H9 (cell line): ENCODE measurements at regions not wholly inside any gene's neighbourhood (a gene's known extent, or its start where the extent isn't known, plus 50 kb on each side); places are given as distances from the start of the nearest gene placed in this dataset.

Experiments
- DNase-seq: peaks from one replicate; pipeline ENCODE4 v3.0.0-alpha.2; 2017
- H2AFZ ChIP-seq: one replicate; pipeline ENCODE4 v1.6.1; 2013; ENCODE audit warnings: mild to moderate bottlenecking, low read length, control low read depth, moderate library complexity
- H2AK5ac ChIP-seq: 2 replicates; pipeline ENCODE4 v1.6.1; 2013; ENCODE audit warnings: low read length, control low read depth, mixed read lengths; ENCODE audit not compliant: insufficient read length
- H2BK120ac ChIP-seq: one replicate; pipeline ENCODE4 v1.6.1; 2013; ENCODE audit warnings: low read depth, mild to moderate bottlenecking, low read length, control low read depth, inconsistent platforms; ENCODE audit not compliant: poor library complexity, severe bottlenecking
- H2BK12ac ChIP-seq: 2 replicates; pipeline ENCODE4 v1.6.1; 2013; ENCODE audit warnings: low read length, control low read depth, mixed read lengths, low read depth; ENCODE audit not compliant: insufficient read length
- H2BK15ac ChIP-seq: 2 replicates; pipeline ENCODE4 v1.6.1; 2013; ENCODE audit warnings: low read depth, low read length, control low read depth
- H2BK20ac ChIP-seq: one replicate; pipeline ENCODE4 v1.6.1; 2013; ENCODE audit warnings: low read depth, mild to moderate bottlenecking, low read length, control low read depth, inconsistent platforms; ENCODE audit not compliant: poor library complexity, severe bottlenecking
- H2BK5ac ChIP-seq: 2 replicates; pipeline ENCODE4 v1.6.1; 2013; ENCODE audit warnings: low read length, control low read depth, mixed read lengths; ENCODE audit not compliant: insufficient read length
- H3K14ac ChIP-seq: 2 replicates; pipeline ENCODE4 v1.6.1; 2013; ENCODE audit warnings: low read length, control low read depth; ENCODE audit not compliant: insufficient read depth
- H3K18ac ChIP-seq: 2 replicates; pipeline ENCODE4 v1.6.1; 2013; ENCODE audit warnings: low read depth, mild to moderate bottlenecking, mixed read lengths, low read length, control low read depth; ENCODE audit not compliant: insufficient read length
- H3K23ac ChIP-seq: 2 replicates; pipeline ENCODE4 v1.6.1; 2013; ENCODE audit warnings: low read length, control low read depth, mixed read lengths, low read depth; ENCODE audit not compliant: insufficient read length
- H3K23me2 ChIP-seq: 2 replicates; pipeline ENCODE4 v1.6.1; 2013; ENCODE audit warnings: low read depth, mild to moderate bottlenecking, mixed read lengths, low read length, control low read depth; ENCODE audit not compliant: insufficient read length, poor library complexity, severe bottlenecking
- H3K27ac ChIP-seq: 2 replicates; pipeline ENCODE4 v1.5.1; 2013; ENCODE audit warnings: low read length, control low read depth, mixed read lengths, low read depth; ENCODE audit not compliant: insufficient read length
- H3K27me3 ChIP-seq: 2 replicates; pipeline ENCODE4 v1.6.1; 2013; ENCODE audit warnings: low read length, control low read depth, inconsistent platforms; ENCODE audit not compliant: insufficient read depth
- H3K4ac ChIP-seq: 2 replicates; pipeline ENCODE4 v1.6.1; 2013; ENCODE audit warnings: low read depth, mild to moderate bottlenecking, control low read depth, inconsistent platforms, low read length, moderate library complexity
- H3K4me1 ChIP-seq: 2 replicates; pipeline ENCODE4 v1.6.1; 2013; ENCODE audit warnings: low read length, control low read depth, inconsistent platforms; ENCODE audit not compliant: insufficient read depth
- H3K4me2 ChIP-seq: 2 replicates; pipeline ENCODE4 v1.6.1; 2013; ENCODE audit warnings: low read length, control low read depth, mixed read lengths; ENCODE audit not compliant: insufficient read length, insufficient read depth
- H3K56ac ChIP-seq: 2 replicates; pipeline ENCODE4 v1.6.1; 2013; ENCODE audit warnings: low read depth, mild to moderate bottlenecking, mixed read lengths, low read length, control low read depth; ENCODE audit not compliant: insufficient read length
- H3K79me1 ChIP-seq: 2 replicates; pipeline ENCODE4 v1.6.1; 2013; ENCODE audit warnings: low read depth, mild to moderate bottlenecking, moderate library complexity, low read length, control low read depth, inconsistent platforms; ENCODE audit not compliant: insufficient read depth, poor library complexity, severe bottlenecking
- H3K79me2 ChIP-seq: 2 replicates; pipeline ENCODE4 v1.6.1; 2013; ENCODE audit warnings: low read length, control low read depth, inconsistent platforms; ENCODE audit not compliant: insufficient read depth
- H3K9ac ChIP-seq: 2 replicates; pipeline ENCODE4 v1.6.1; 2013; ENCODE audit warnings: low read length, control low read depth, mixed read lengths; ENCODE audit not compliant: insufficient read length; ENCODE audit errors: extremely low read depth
- H3K9me3 ChIP-seq: one replicate; pipeline ENCODE4 v1.6.1; 2013; ENCODE audit warnings: low read depth, low read length, inconsistent platforms; ENCODE audit not compliant: control insufficient read depth
- H3T11ph ChIP-seq: one replicate; pipeline ENCODE4 v1.6.1; 2013; ENCODE audit warnings: mild to moderate bottlenecking, low read length, control low read depth, inconsistent platforms
- H4K20me1 ChIP-seq: one replicate; pipeline ENCODE4 v1.6.1; 2013; ENCODE audit not compliant: control insufficient read depth, insufficient read length, insufficient read depth
- H4K5ac ChIP-seq: 2 replicates; pipeline ENCODE4 v1.6.1; 2013; ENCODE audit warnings: low read depth, mild to moderate bottlenecking, mixed read lengths, low read length, control low read depth; ENCODE audit not compliant: insufficient read length
- H4K8ac ChIP-seq: replicated peaks from 2 replicates; pipeline ENCODE4 v1.6.1; 2013; ENCODE audit warnings: low read length, control low read depth, mixed read lengths, low read depth; ENCODE audit not compliant: insufficient read length
- H4K91ac ChIP-seq: 2 replicates; pipeline ENCODE4 v1.6.1; 2013; ENCODE audit warnings: low read depth, mild to moderate bottlenecking, moderate library complexity, mixed read lengths, low read length, control low read depth; ENCODE audit not compliant: insufficient read length
- H3K27ac Mint-ChIP-seq, 3 experiments: 2 replicates in 2 of 3; 3 replicates in 1 of 3; pipeline ENCODE4 v1.8.0; 2020 to 2021; ENCODE audit warnings: mixed read lengths in 3 of 3, mild to moderate bottlenecking in 1 of 3, moderate library complexity in 1 of 3
- H3K27me3 Mint-ChIP-seq: 2 replicates; pipeline ENCODE4 v1.8.0; 2021; ENCODE audit warnings: low read depth, mild to moderate bottlenecking, moderate library complexity, mixed read lengths
- H3K36me3 Mint-ChIP-seq, 3 experiments: 2 replicates in 2 of 3; 3 replicates in 1 of 3; pipeline ENCODE4 v1.8.0; 2020 to 2021; ENCODE audit warnings: low read depth in 3 of 3, mixed read lengths in 3 of 3; ENCODE audit not compliant: insufficient read depth in 1 of 3
- H3K4me1 Mint-ChIP-seq, 2 experiments: 2 replicates each; pipeline ENCODE4 v1.8.0; 2020; ENCODE audit warnings: mixed read lengths in 2 of 2
- H3K4me3 Mint-ChIP-seq, 2 experiments: 2 replicates in 1 of 2; 3 replicates in 1 of 2; pipeline ENCODE4 v1.8.0; 2020 to 2021; ENCODE audit warnings: mild to moderate bottlenecking in 2 of 2, mixed read lengths in 2 of 2, moderate library complexity in 1 of 2
- H3K9me3 Mint-ChIP-seq, 2 experiments: 2 replicates in 1 of 2; 3 replicates in 1 of 2; pipeline ENCODE4 v1.8.0; 2020; ENCODE audit warnings: mild to moderate bottlenecking in 2 of 2, mixed read lengths in 2 of 2, moderate library complexity in 1 of 2
- WGBS: extraction: QIAGEN DNeasy Blood & Tissue Kit; methylation state at CpG from one replicate; pipeline ENCODE4 v1.1.7; 2013; ENCODE audit warnings: missing lambda C conversion rate, low lambda C conversion rate, mixed read lengths; ENCODE audit not compliant: insufficient read length; ENCODE audit errors: extremely low coverage; 5-methylcytosine and 5-hydroxymethylcytosine counted together
- TF ChIP-seq, protein P1 (sequence below): fragments of 200-600 bp; sonication (generic); conservative IDR thresholded peaks from 3 replicates; pipeline ENCODE4 v1.8.0; 2021; ENCODE audit warnings: antibody characterized with exemption, mild to moderate bottlenecking

GRCh38 chr22:47543447-47543846, 781.0 kb downstream of the TBC1D22A start:
- no peak overlapping the region for H3K4ac ChIP-seq
- H2BK15ac ChIP-seq: no peak overlapping the region
- TF ChIP-seq, protein P1, sequence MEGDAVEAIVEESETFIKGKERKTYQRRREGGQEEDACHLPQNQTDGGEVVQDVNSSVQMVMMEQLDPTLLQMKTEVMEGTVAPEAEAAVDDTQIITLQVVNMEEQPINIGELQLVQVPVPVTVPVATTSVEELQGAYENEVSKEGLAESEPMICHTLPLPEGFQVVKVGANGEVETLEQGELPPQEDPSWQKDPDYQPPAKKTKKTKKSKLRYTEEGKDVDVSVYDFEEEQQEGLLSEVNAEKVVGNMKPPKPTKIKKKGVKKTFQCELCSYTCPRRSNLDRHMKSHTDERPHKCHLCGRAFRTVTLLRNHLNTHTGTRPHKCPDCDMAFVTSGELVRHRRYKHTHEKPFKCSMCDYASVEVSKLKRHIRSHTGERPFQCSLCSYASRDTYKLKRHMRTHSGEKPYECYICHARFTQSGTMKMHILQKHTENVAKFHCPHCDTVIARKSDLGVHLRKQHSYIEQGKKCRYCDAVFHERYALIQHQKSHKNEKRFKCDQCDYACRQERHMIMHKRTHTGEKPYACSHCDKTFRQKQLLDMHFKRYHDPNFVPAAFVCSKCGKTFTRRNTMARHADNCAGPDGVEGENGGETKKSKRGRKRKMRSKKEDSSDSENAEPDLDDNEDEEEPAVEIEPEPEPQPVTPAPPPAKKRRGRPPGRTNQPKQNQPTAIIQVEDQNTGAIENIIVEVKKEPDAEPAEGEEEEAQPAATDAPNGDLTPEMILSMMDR: no peak
- no peaks in the 10 kb centered on the region for H3K4me1 Mint-ChIP-seq
- no peaks in the 10 kb centered on the region for H3K23me2 ChIP-seq
- no peaks in the 10 kb centered on the region for H3K79me2 ChIP-seq
- no peaks in the 10 kb centered on the region for H3K4me1 ChIP-seq
- no peaks in the 10 kb centered on the region for H3K27me3 ChIP-seq
- H3K56ac ChIP-seq: no peak overlapping the region
- no peaks in the 10 kb centered on the region for H3K79me1 ChIP-seq
- H4K91ac ChIP-seq: no peak overlapping the region
- H2BK120ac ChIP-seq: no peak overlapping the region
- H2BK5ac ChIP-seq: no peak overlapping the region
- H2AK5ac ChIP-seq: no peak overlapping the region
- peaks cover 72% of the 10 kb centered on the region for H3K9me3 ChIP-seq
- no peak overlapping the region for H2BK20ac ChIP-seq
- no peak overlapping the region for H3K4me2 ChIP-seq
- no peak overlapping the region for H3K27ac ChIP-seq
- H2AFZ ChIP-seq: no peak overlapping the region
- H4K8ac ChIP-seq: no peak overlapping the region
- no peak overlapping the region for H3T11ph ChIP-seq
- H3K14ac ChIP-seq: no peak overlapping the region
- no peak overlapping the region for H3K18ac ChIP-seq
- peaks cover 72 to 91% of the 10 kb centered on the region in 2 experiments for H3K9me3 Mint-ChIP-seq
- peaks cover 5% of the 10 kb centered on the region for H3K27me3 Mint-ChIP-seq
- no peak for DNase-seq
- no peak overlapping the region for H3K9ac ChIP-seq
- H3K23ac ChIP-seq: no peak overlapping the region
- H4K20me1 ChIP-seq: no peaks in the 10 kb centered on the region
- no peak overlapping the region for H4K5ac ChIP-seq
- H3K27ac Mint-ChIP-seq: no peak overlapping the region
- peaks cover 7 to 22% (median 12%) of the 10 kb centered on the region in 3 experiments; a peak in 5 of 7 replicates for H3K36me3 Mint-ChIP-seq
- no peak overlapping the region for H2BK12ac ChIP-seq
- H3K4me3 Mint-ChIP-seq: no peak overlapping the region
- WGBS: no CpG with 5 or more reads among the region's 9 CpGs
